OCI-LY7 (cell line): ENCODE measurements at regions not wholly inside any gene's neighbourhood (a gene's known extent, or its start where the extent isn't known, plus 50 kb on each side); places are given as distances from the start of the nearest gene placed in this dataset.

Experiments
- BruUV-seq: library from RNA; stranded (reverse); fragments of 400-500 nt; replicated peaks from 2 replicates; lab custom pipeline; 2021; lab: Mats Ljungman, UMichigan
- CTCF ChIA-PET: fragments of 300-600 bp; sonication (Branson Sonifier 250); formaldehyde crosslinking; loops from one replicate; lab custom pipeline; 2022; ENCODE audit warnings: antibody characterized with exemption; ENCODE audit not compliant: unreplicated experiment; lab: Charles Lee
- POLR2A ChIA-PET: fragments of 300-600 bp; sonication (Branson Sonifier 250); formaldehyde crosslinking; loops from one replicate; lab custom pipeline; 2022; ENCODE audit warnings: antibody characterized with exemption; lab: Charles Lee
- DNase-seq: peaks from one replicate; pipeline ENCODE4 v3.0.0-alpha.2; 2015; ENCODE audit warnings: low spot score
- H2AFZ ChIP-seq: fragments of 200-600 bp; sonication (generic), shearing (Covaris generic); 2 replicates; pipeline ENCODE4 v1.6.1; 2014; ENCODE audit warnings: mild to moderate bottlenecking, antibody characterized with exemption, low read length, moderate library complexity
- H3K27ac ChIP-seq: fragments of 200-600 bp; sonication (generic); 2 replicates; pipeline ENCODE4 v1.5.1; 2014; ENCODE audit warnings: mixed run types, low read depth, mild to moderate bottlenecking, moderate library complexity, low read length, inconsistent platforms; ENCODE audit not compliant: poor library complexity, severe bottlenecking
- H3K36me3 ChIP-seq: fragments of 200-600 bp; sonication (generic); 2 replicates; pipeline ENCODE4 v1.6.1; 2014; ENCODE audit warnings: mild to moderate bottlenecking, antibody characterized with exemption, low read length, moderate library complexity, mixed read lengths; ENCODE audit not compliant: insufficient read depth
- H3K4me1 ChIP-seq: fragments of 200-600 bp; sonication (generic); 2 replicates; pipeline ENCODE4 v1.5.1; 2014; ENCODE audit warnings: mild to moderate bottlenecking, low read length; ENCODE audit not compliant: insufficient read depth, poor library complexity, severe bottlenecking
- H3K4me2 ChIP-seq: fragments of 200-600 bp; sonication (generic); 2 replicates; pipeline ENCODE4 v1.6.1; 2014; ENCODE audit warnings: mild to moderate bottlenecking, low read length
- H3K4me3 ChIP-seq: fragments of 200-600 bp; sonication (generic); 2 replicates; pipeline ENCODE4 v1.5.1; 2014; ENCODE audit warnings: mild to moderate bottlenecking, low read depth, low read length; ENCODE audit not compliant: poor library complexity, severe bottlenecking
- H3K79me2 ChIP-seq: fragments of 200-600 bp; sonication (generic); 2 replicates; pipeline ENCODE4 v1.6.1; 2016; ENCODE audit warnings: low read depth, mild to moderate bottlenecking, low read length, moderate library complexity, mixed read lengths; ENCODE audit not compliant: insufficient read depth
- H3K9me2 ChIP-seq: fragments of 200-600 bp; sonication (generic); 2 replicates; pipeline ENCODE4 v1.6.1; 2016; ENCODE audit warnings: mild to moderate bottlenecking, low read length, mixed read lengths; ENCODE audit not compliant: insufficient read depth
- H3K9me3 ChIP-seq: fragments of 200-600 bp; sonication (generic); 2 replicates; pipeline ENCODE4 v1.6.1; 2014; ENCODE audit warnings: mild to moderate bottlenecking, mixed run types, low read length, mixed read lengths
- H4K20me1 ChIP-seq: fragments of 200-600 bp; sonication (generic); 2 replicates; pipeline ENCODE4 v1.6.1; 2014; ENCODE audit warnings: mild to moderate bottlenecking, antibody characterized with exemption, low read length, moderate library complexity, mixed read lengths; ENCODE audit not compliant: insufficient read depth
- CTCF ChIP-seq: fragments of 200-600 bp; sonication (generic); conservative IDR thresholded peaks from 2 replicates; pipeline ENCODE4 v1.5.1; 2014; ENCODE audit warnings: mild to moderate bottlenecking, antibody characterized with exemption, low read length, moderate library complexity, mixed read lengths
- EZH2phosphoT487 ChIP-seq: fragments of 200-600 bp; sonication (generic); IDR thresholded peaks from 2 replicates; pipeline ENCODE4 v1.6.1; 2018; ENCODE audit warnings: low read depth, borderline replicate concordance, mild to moderate bottlenecking, mixed run types, antibody characterized with exemption, low read length, moderate library complexity, mixed read lengths
- intact Hi-C: fragments of 100-400 bp; cut with micrococcal nuclease; formaldehyde crosslinking; loops from one replicate; pipeline ENCODE4 v1.10.0; 2022; ENCODE audit not compliant: unreplicated experiment

GRCh38 chr6:118715376-118715775 is 64.0 kb upstream of the CEP85L start:
- Histone ChIP-seq H3K9me2 (no peaks in the 10 kb centered on the region), H3K4me2 (no peak overlapping the region), H4K20me1 (no peaks in the 10 kb centered on the region), H3K79me2 (no peaks in the 10 kb centered on the region), H3K9me3 (no peaks in the 10 kb centered on the region), H2AFZ (no peak overlapping the region), H3K4me3 (no peak overlapping the region), H3K4me1 (peaks cover 29% of the 10 kb centered on the region), H3K36me3 (no peaks in the 10 kb centered on the region), H3K27ac (no peak overlapping the region)
- no TSS peak for BruUV-seq
- ChIA-PET POLR2A (interaction anchor here (0.6 kb wide), 1 partner anchor 242 kb away, joined by 3 read pairs; no protein-coding TSS in a partner anchor), CTCF (no interaction called here)
- TF ChIP-seq EZH2phosphoT487, result no peak
- no peak for TF ChIP-seq CTCF
- intact Hi-C loops, result no loop called here
- no peak for DNase-seq

DNA sequence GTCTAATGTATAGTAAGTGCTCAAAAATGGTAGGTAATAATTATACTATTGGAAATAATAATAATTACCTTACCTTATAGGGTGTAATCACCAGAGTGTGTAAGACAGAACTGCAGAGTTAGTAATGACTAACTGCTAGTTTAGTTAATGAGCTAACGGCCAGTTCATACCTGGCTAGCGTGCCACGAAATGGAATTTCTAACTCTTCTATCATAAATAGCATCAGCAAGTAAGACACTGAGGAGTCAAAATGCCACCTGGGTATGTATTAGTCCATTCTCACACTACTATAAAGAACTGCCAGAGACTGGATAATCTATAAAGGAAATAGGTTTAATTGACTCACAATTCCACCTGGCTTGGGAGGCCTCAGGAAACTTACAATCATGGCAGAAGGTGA is 63.4 kb upstream of the CEP85L start:
- CTCF ChIA-PET, result no interaction called here
- BruUV-seq, result no TSS peak
- TF ChIP-seq CTCF (no peak), EZH2phosphoT487 (no peak)
- no peak overlapping the region for H3K4me3 ChIP-seq
- H3K9me2 ChIP-seq, result no peaks in the 10 kb centered on the region
- no peak overlapping the region for H3K27ac ChIP-seq
- H3K79me2 ChIP-seq, result no peaks in the 10 kb centered on the region
- intact Hi-C loops, result no loop called here
- H2AFZ ChIP-seq, result no peak overlapping the region
- H4K20me1 ChIP-seq, result no peaks in the 10 kb centered on the region
- POLR2A ChIA-PET, result interaction anchor here (0.6 kb wide), 1 partner anchor 243 kb away, joined by 3 read pairs; no protein-coding TSS in a partner anchor
- H3K9me3 ChIP-seq, result no peaks in the 10 kb centered on the region
- no peaks in the 10 kb centered on the region for H3K36me3 ChIP-seq
- DNase-seq, result no peak
- H3K4me1 ChIP-seq, result peaks cover 26% of the 10 kb centered on the region
- H3K4me2 ChIP-seq, result no peak overlapping the region

DNA sequence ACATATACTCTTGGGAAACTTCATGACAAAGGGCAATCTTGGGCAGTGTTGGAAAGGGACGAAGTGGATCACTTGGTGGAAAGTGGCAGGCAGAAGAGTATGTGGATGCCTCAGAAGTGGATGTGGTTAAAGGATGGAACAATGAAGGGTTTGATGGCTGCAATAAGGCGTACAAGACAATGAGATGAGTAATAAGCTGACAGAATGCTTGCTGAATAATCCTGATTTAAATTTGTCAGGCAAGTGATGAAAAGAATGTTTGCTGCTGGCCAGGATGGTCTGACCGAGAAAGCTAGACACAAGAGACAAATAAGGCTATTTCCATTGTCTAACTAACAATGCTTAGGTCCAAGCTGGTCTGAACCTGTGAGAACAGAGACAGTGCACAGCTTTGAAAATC is 61.6 kb upstream of the CEP85L start:
- H3K9me3 ChIP-seq, result no peaks in the 10 kb centered on the region
- H2AFZ ChIP-seq, result no peak overlapping the region
- no peaks in the 10 kb centered on the region for H3K36me3 ChIP-seq
- peaks cover 15% of the 10 kb centered on the region for H3K4me1 ChIP-seq
- TF ChIP-seq EZH2phosphoT487, result no peak
- TF ChIP-seq CTCF, result no peak
- H3K9me2 ChIP-seq, result no peaks in the 10 kb centered on the region
- intact Hi-C loops, result no loop called here
- CTCF ChIA-PET, result interaction anchor here (0.6 kb wide), 1 partner anchor 9 kb away, joined by 4 read pairs; no protein-coding TSS in a partner anchor
- H3K27ac ChIP-seq, result no peak overlapping the region
- H3K79me2 ChIP-seq, result peaks cover 12% of the 10 kb centered on the region; the same call in 1 of the 2 replicates
- no peak overlapping the region for H3K4me3 ChIP-seq
- POLR2A ChIA-PET, result interaction anchor here (1.2 kb wide), 1 partner anchor 28 kb away, joined by 3 read pairs; no protein-coding TSS in a partner anchor
- no peak overlapping the region for H3K4me2 ChIP-seq
- no peak for DNase-seq
- H4K20me1 ChIP-seq, result no peaks in the 10 kb centered on the region
- no TSS peak for BruUV-seq
